H54 (cell line): ENCODE measurements at regions not wholly inside any gene's neighbourhood (a gene's known extent, or its start where the extent isn't known, plus 50 kb on each side); places are given as distances from the start of the nearest gene placed in this dataset.
"Not testable (repeated sequence)": the region's sequence is repeated elsewhere in the genome, so short reads cannot be mapped to it uniquely, and the experiment has no call there.

Source experiments
- DNase-seq: peaks from one replicate; pipeline ENCODE4 v3.0.0; 2011; ENCODE audit warnings: low spot score, mixed read lengths; ENCODE audit not compliant: insufficient read length
- FAIRE-seq: peaks from 3 replicates; lab custom pipeline; 2011; peaks lifted over from hg19 to GRCh38; lab: Jason Lieb, UNC
- POLR2A ChIP-seq: IDR thresholded peaks from 2 replicates; pipeline ENCODE4 v1.6.1; 2011; ENCODE audit warnings: low read depth, mild to moderate bottlenecking, low read length

GRCh38 chr5:125081101-125081500 is 334.7 kb upstream of the ZNF608 start:
- TF ChIP-seq POLR2A = no peak
- FAIRE-seq (no peak), DNase-seq (no peak)

- DNase-seq = no peak
- TF ChIP-seq POLR2A = no peak
- FAIRE-seq = peak; percentile 33
Measured at GRCh38 chr5:125083981-125084380, 337.5 kb upstream of the ZNF608 start.

- TF ChIP-seq POLR2A = no peak
- DNase-seq = no peak
- FAIRE-seq = no peak
Measured at GRCh38 chr5:125085797-125086505, 339.5 kb upstream of the ZNF608 start.

GRCh38 chr5:125088522-125089105 is 342.2 kb upstream of the ZNF608 start:
- DNase-seq (no peak), FAIRE-seq (no peak)
- no peak for TF ChIP-seq POLR2A

GRCh38 chr5:125092138-125092537 is 345.7 kb upstream of the ZNF608 start:
- not testable (repeated sequence) for FAIRE-seq, DNase-seq

GRCh38 chr5:125093776-125094175 is 347.3 kb upstream of the ZNF608 start:
- FAIRE-seq = peak; percentile 79
- peak; percentile 40 for DNase-seq
- no peak for TF ChIP-seq POLR2A

GRCh38 chr5:125100342-125100741 is 353.9 kb upstream of the ZNF608 start:
- TF ChIP-seq POLR2A = no peak
- DNase-seq = no peak
- no peak for FAIRE-seq

- DNase-seq (no peak), FAIRE-seq (no peak)
- no peak for TF ChIP-seq POLR2A
Measured at GRCh38 chr5:125100951-125101350, 354.5 kb upstream of the ZNF608 start.

GRCh38 chr5:125103459-125103858 is 357.0 kb upstream of the ZNF608 start:
- TF ChIP-seq POLR2A = no peak
- no peak for DNase-seq
- no peak for FAIRE-seq

GRCh38 chr5:125106271-125106670 is 359.8 kb upstream of the ZNF608 start:
- DNase-seq (no peak), FAIRE-seq (no peak)
- no peak for TF ChIP-seq POLR2A

- DNase-seq (no peak), FAIRE-seq (no peak)
- TF ChIP-seq POLR2A = no peak
Measured at GRCh38 chr5:125106881-125107280, 360.4 kb upstream of the ZNF608 start.

GRCh38 chr5:125109293-125109692 is 362.9 kb upstream of the ZNF608 start:
- TF ChIP-seq POLR2A = no peak
- no peak for FAIRE-seq
- DNase-seq = no peak

GRCh38 chr5:125109816-125110215 is 363.4 kb upstream of the ZNF608 start:
- DNase-seq (no peak), FAIRE-seq (no peak)
- no peak for TF ChIP-seq POLR2A

- DNase-seq = no peak
- no peak for FAIRE-seq
- TF ChIP-seq POLR2A = no peak
Measured at GRCh38 chr5:125112196-125112595, 365.8 kb upstream of the ZNF608 start.

GRCh38 chr5:125113328-125113727 is 366.9 kb upstream of the ZNF608 start:
- TF ChIP-seq POLR2A = no peak
- FAIRE-seq = no peak

More at GRCh38 chr5:125113328-125113727, 366.9 kb upstream of the ZNF608 start:
- DNase-seq = no peak
